ENCODE measurements at regions not wholly inside any gene's neighbourhood (a gene's known extent, or its start where the extent isn't known, plus 50 kb on each side); places are given as distances from the start of the nearest gene placed in this dataset.
A peak's percentile ranks its signal among the peaks of the same experiment; 100 is the strongest.

GRCh38 chr3:178385280-178385952 lies 150.8 kb upstream of the KCNMB2 start:
- no TSS peak for BruUV-seq (replicated peaks)
- Histone ChIP-seq H2AFZ (ENCODE audit: low read length) (no peak overlapping the region), H3K9me2 (replicated peaks; ENCODE audit: low read length) (no peaks in the 10 kb centered on the region), H3K36me3 (ENCODE audit: low read depth, low read length) (no peaks in the 10 kb centered on the region), H3K79me2 (ENCODE audit: low read length) (no peaks in the 10 kb centered on the region), H3F3A (ENCODE audit: low read length, unreplicated experiment) (no peaks in the 10 kb centered on the region), H3K9me3 (ENCODE audit: low read length) (no peaks in the 10 kb centered on the region), H3K27me3 (ENCODE audit: low read length) (no peaks in the 10 kb centered on the region), H3K4me2 (ENCODE audit: low read length) (no peak overlapping the region), H3K27ac (ENCODE audit: low read length) (no peak overlapping the region), H3K9ac (ENCODE audit: low read length) (no peak overlapping the region), H3K4me3 (ENCODE audit: low read length) (no peak overlapping the region), H3K4me1 (ENCODE audit: insufficient read depth, low read length) (peaks cover 18% of the 10 kb centered on the region), H4K20me1 (ENCODE audit: low read length) (no peaks in the 10 kb centered on the region)
- intact Hi-C loops (cut with micrococcal nuclease), result loop anchor here (1.0 to 10.0 kb wide), 9 partner anchors 303 to 1723 kb away; no protein-coding TSS in a partner anchor
- CTCF ChIA-PET, result interaction anchor here (0.5 to 1.3 kb wide), 6 partner anchors 25 to 1446 kb away, joined by 3 to 6 read pairs (median 4); no protein-coding TSS in a partner anchor
- POLR2A ChIA-PET (ENCODE audit: unreplicated experiment), result no interaction called here
- DNase-seq (peak; percentile 72), ATAC-seq (peak; percentile 45; the same call in 1 of the 2 replicates)
- TF ChIP-seq CTCF (conservative IDR thresholded peaks at IDR 0.05; ENCODE audit: low read depth, low read length) (peak; percentile 94), EZH2 (IDR thresholded peaks at IDR 0.05; ENCODE audit: low read length, unreplicated experiment) (no peak)

- POLR2A ChIA-PET (ENCODE audit: unreplicated experiment), result no interaction called here
- no peaks in the 10 kb centered on the region for H3K27me3 ChIP-seq (ENCODE audit: low read length)
- H3F3A ChIP-seq (ENCODE audit: low read length, unreplicated experiment), result no peaks in the 10 kb centered on the region
- no peak overlapping the region for H3K4me2 ChIP-seq (ENCODE audit: low read length)
- CTCF ChIA-PET, result no interaction called here
- no peak overlapping the region for H2AFZ ChIP-seq (ENCODE audit: low read length)
- TF ChIP-seq EZH2 (IDR thresholded peaks at IDR 0.05; ENCODE audit: low read length, unreplicated experiment), result no peak
- TF ChIP-seq EZH2phosphoT487 (IDR thresholded peaks at IDR 0.05; ENCODE audit: borderline replicate concordance, low read length), result no peak
- no peak for TF ChIP-seq CTCF (conservative IDR thresholded peaks at IDR 0.05; ENCODE audit: low read depth, low read length)
- H3K4me1 ChIP-seq (ENCODE audit: insufficient read depth, low read length), result peaks cover 15% of the 10 kb centered on the region
- intact Hi-C loops (cut with micrococcal nuclease), result loop anchor here (5.0 to 10.0 kb wide), 6 partner anchors 304 to 1724 kb away; no protein-coding TSS in a partner anchor
- no peaks in the 10 kb centered on the region for H3K9me3 ChIP-seq (ENCODE audit: low read length)
- no peaks in the 10 kb centered on the region for H3K36me3 ChIP-seq (ENCODE audit: low read depth, low read length)
- DNase-seq (no peak), ATAC-seq (no peak)
- H3K79me2 ChIP-seq (ENCODE audit: low read length), result no peaks in the 10 kb centered on the region
- no peak overlapping the region for H3K4me3 ChIP-seq (ENCODE audit: low read length)
- H3K9me2 ChIP-seq (replicated peaks; ENCODE audit: low read length), result no peaks in the 10 kb centered on the region
- BruUV-seq (replicated peaks), result no TSS peak
- H4K20me1 ChIP-seq (ENCODE audit: low read length), result no peaks in the 10 kb centered on the region
- H3K27ac ChIP-seq (ENCODE audit: low read length), result no peak overlapping the region
- no peak overlapping the region for H3K9ac ChIP-seq (ENCODE audit: low read length)
These were observed 149.8 kb upstream of the KCNMB2 start for GRCh38 chr3:178386401-178386800.

- POLR2A ChIA-PET (ENCODE audit: unreplicated experiment), result no interaction called here
- Histone ChIP-seq H3K36me3 (ENCODE audit: low read depth, low read length) (no peaks in the 10 kb centered on the region), H4K20me1 (ENCODE audit: low read length) (no peaks in the 10 kb centered on the region), H3K9me3 (ENCODE audit: low read length) (no peaks in the 10 kb centered on the region), H3K27me3 (ENCODE audit: low read length) (no peaks in the 10 kb centered on the region), H3K9me2 (replicated peaks; ENCODE audit: low read length) (no peaks in the 10 kb centered on the region), H3K4me1 (ENCODE audit: insufficient read depth, low read length) (peaks cover 10% of the 10 kb centered on the region), H3F3A (ENCODE audit: low read length, unreplicated experiment) (no peaks in the 10 kb centered on the region), H3K4me2 (ENCODE audit: low read length) (no peak overlapping the region), H3K9ac (ENCODE audit: low read length) (no peak overlapping the region), H3K4me3 (ENCODE audit: low read length) (no peak overlapping the region), H3K79me2 (ENCODE audit: low read length) (no peaks in the 10 kb centered on the region), H2AFZ (ENCODE audit: low read length) (no peak overlapping the region), H3K27ac (ENCODE audit: low read length) (no peak overlapping the region)
- CTCF ChIA-PET, result no interaction called here
- ATAC-seq (no peak), DNase-seq (no peak)
- intact Hi-C loops (cut with micrococcal nuclease), result loop anchor here (5.0 to 10.0 kb wide), 6 partner anchors 305 to 1725 kb away; no protein-coding TSS in a partner anchor
- no peak for TF ChIP-seq EZH2 (IDR thresholded peaks at IDR 0.05; ENCODE audit: low read length, unreplicated experiment)
- no peak for TF ChIP-seq EZH2phosphoT487 (IDR thresholded peaks at IDR 0.05; ENCODE audit: borderline replicate concordance, low read length)
- TF ChIP-seq CTCF (conservative IDR thresholded peaks at IDR 0.05; ENCODE audit: low read depth, low read length), result no peak
- no TSS peak for BruUV-seq (replicated peaks)
These were observed 149.4 kb upstream of the KCNMB2 start for GRCh38 chr3:178386880-178387279.

Measured in PC-3 (cell line).